Astrocyte (in vitro differentiated cells and primary cell): ENCODE measurements at regions not wholly inside any gene's neighbourhood (a gene's known extent, or its start where the extent isn't known, plus 50 kb on each side); places are given as distances from the start of the nearest gene placed in this dataset.
A peak's percentile ranks its signal among the peaks of the same experiment; 100 is the strongest.

Experiments used
- DNase-seq: peaks from one replicate; pipeline ENCODE4 v3.0.0-alpha.2; 2010; ENCODE audit warnings: low read depth
- FAIRE-seq: peaks from 2 replicates; lab custom pipeline; 2011; peaks lifted over from hg19 to GRCh38; lab: Jason Lieb, UNC
- H2AFZ ChIP-seq: 2 replicates; pipeline ENCODE4 v1.6.0; 2012; ENCODE audit warnings: low read depth, low read length, inconsistent platforms
- H3K27ac ChIP-seq: 2 replicates; pipeline ENCODE4 v1.5.1; 2011; ENCODE audit warnings: low read depth, low read length, inconsistent platforms
- H3K27me3 ChIP-seq: 2 replicates; pipeline ENCODE4 v1.6.0; 2011; ENCODE audit warnings: low read length, inconsistent platforms; ENCODE audit not compliant: insufficient read depth
- H3K36me3 ChIP-seq: 2 replicates; pipeline ENCODE4 v1.5.1; 2011; ENCODE audit warnings: low read length, inconsistent platforms; ENCODE audit not compliant: insufficient read depth
- H3K4me1 ChIP-seq: 2 replicates; pipeline ENCODE4 v1.5.1; 2011; ENCODE audit warnings: low read length, inconsistent platforms; ENCODE audit not compliant: insufficient read depth
- H3K4me2 ChIP-seq: 2 replicates; pipeline ENCODE4 v1.6.0; 2012; ENCODE audit warnings: low read length, inconsistent platforms
- H3K4me3 ChIP-seq: 2 replicates; pipeline ENCODE4 v1.5.1; 2011; ENCODE audit warnings: low read depth, mild to moderate bottlenecking, low read length, inconsistent platforms; ENCODE audit not compliant: insufficient read depth
- H3K79me2 ChIP-seq: 2 replicates; pipeline ENCODE4 v1.6.0; 2012; ENCODE audit warnings: mild to moderate bottlenecking, low read length, inconsistent platforms; ENCODE audit not compliant: insufficient read depth
- H3K9ac ChIP-seq: 2 replicates; pipeline ENCODE4 v1.6.0; 2012; ENCODE audit warnings: mild to moderate bottlenecking, low read length, inconsistent platforms
- H3K9me3 ChIP-seq: 2 replicates; pipeline ENCODE4 v1.5.1; 2012; ENCODE audit warnings: low read depth, mild to moderate bottlenecking, low read length, inconsistent platforms; ENCODE audit not compliant: insufficient read depth
- H4K20me1 ChIP-seq: 2 replicates; pipeline ENCODE4 v1.6.0; 2012; ENCODE audit warnings: low read length, inconsistent platforms; ENCODE audit not compliant: insufficient read depth
- H3K27ac Mint-ChIP-seq: one replicate; pipeline ENCODE4 v1.8.0; 2021; ENCODE audit warnings: mild to moderate bottlenecking, mixed read lengths; ENCODE audit not compliant: unreplicated experiment
- H3K27me3 Mint-ChIP-seq: one replicate; pipeline ENCODE4 v1.8.0; 2021; ENCODE audit warnings: low read depth, mixed read lengths; ENCODE audit not compliant: unreplicated experiment
- H3K36me3 Mint-ChIP-seq: one replicate; pipeline ENCODE4 v1.8.0; 2021; ENCODE audit warnings: low read depth, mixed read lengths; ENCODE audit not compliant: unreplicated experiment
- H3K4me1 Mint-ChIP-seq: one replicate; pipeline ENCODE4 v1.8.0; 2021; ENCODE audit warnings: low read depth, mixed read lengths; ENCODE audit not compliant: unreplicated experiment
- H3K4me3 Mint-ChIP-seq: one replicate; pipeline ENCODE4 v1.8.0; 2021; ENCODE audit warnings: mild to moderate bottlenecking, moderate library complexity, mixed read lengths; ENCODE audit not compliant: unreplicated experiment
- H3K9me3 Mint-ChIP-seq: one replicate; pipeline ENCODE4 v1.8.0; 2021; ENCODE audit warnings: mild to moderate bottlenecking, mixed read lengths; ENCODE audit not compliant: unreplicated experiment
- CTCF ChIP-seq: IDR thresholded peaks from 2 replicates; pipeline ENCODE4 v1.5.1; 2011; ENCODE audit warnings: low read depth, mild to moderate bottlenecking, inconsistent platforms, low read length, moderate library complexity; ENCODE audit not compliant: insufficient read depth
- EZH2 ChIP-seq: IDR thresholded peaks from 2 replicates; pipeline ENCODE4 v1.6.1; 2012; ENCODE audit warnings: mild to moderate bottlenecking, low read length, inconsistent platforms; ENCODE audit not compliant: insufficient read depth

GRCh38 chr13:111906816-111907215, 160.1 kb upstream of the SOX1 start:
- peaks cover 2% of the 10 kb centered on the region for H3K36me3 Mint-ChIP-seq
- H3K9me3 ChIP-seq, result peaks cover 3% of the 10 kb centered on the region
- no peak overlapping the region for H3K4me3 ChIP-seq
- FAIRE-seq (no peak), DNase-seq (no peak)
- H3K9me3 Mint-ChIP-seq, result peaks cover 7% of the 10 kb centered on the region
- no peak overlapping the region for H2AFZ ChIP-seq
- no peak overlapping the region for H3K4me3 Mint-ChIP-seq
- H3K27me3 Mint-ChIP-seq, result peaks cover 58% of the 10 kb centered on the region
- no peaks in the 10 kb centered on the region for H3K27me3 ChIP-seq
- H3K27ac ChIP-seq, result no peak overlapping the region
- no peaks in the 10 kb centered on the region for H3K79me2 ChIP-seq
- no peaks in the 10 kb centered on the region for H4K20me1 ChIP-seq
- peaks cover 11% of the 10 kb centered on the region for H3K4me1 Mint-ChIP-seq
- no peaks in the 10 kb centered on the region for H3K4me1 ChIP-seq
- no peak overlapping the region for H3K9ac ChIP-seq
- H3K36me3 ChIP-seq, result no peaks in the 10 kb centered on the region
- peak overlapping the region; percentile 5 for H3K27ac Mint-ChIP-seq
- no peak overlapping the region for H3K4me2 ChIP-seq
- TF ChIP-seq EZH2 (no peak), CTCF (no peak)

- Histone ChIP-seq H3K36me3 (no peaks in the 10 kb centered on the region), H3K4me2 (no peak overlapping the region), H4K20me1 (no peaks in the 10 kb centered on the region), H3K4me3 (no peak overlapping the region), H2AFZ (no peak overlapping the region), H3K9me3 (peaks cover 3% of the 10 kb centered on the region), H3K79me2 (no peaks in the 10 kb centered on the region), H3K27me3 (no peaks in the 10 kb centered on the region), H3K27ac (no peak overlapping the region), H3K9ac (no peak overlapping the region), H3K4me1 (no peaks in the 10 kb centered on the region)
- Mint-ChIP-seq H3K4me3 (no peak overlapping the region), H3K4me1 (peaks cover 11% of the 10 kb centered on the region), H3K9me3 (peaks cover 7% of the 10 kb centered on the region), H3K27me3 (peaks cover 63% of the 10 kb centered on the region), H3K36me3 (peaks cover 2% of the 10 kb centered on the region), H3K27ac (no peak overlapping the region)
- FAIRE-seq (no peak), DNase-seq (no peak)
- TF ChIP-seq CTCF, result no peak
- TF ChIP-seq EZH2, result no peak
Measured at GRCh38 chr13:111907341-111907880, 159.5 kb upstream of the SOX1 start.

GRCh38 chr13:111908361-111908760, 158.6 kb upstream of the SOX1 start:
- H3K36me3 Mint-ChIP-seq, result peaks cover 2% of the 10 kb centered on the region
- Histone ChIP-seq H3K4me2 (no peak overlapping the region), H3K36me3 (no peaks in the 10 kb centered on the region), H4K20me1 (no peaks in the 10 kb centered on the region), H2AFZ (no peak overlapping the region), H3K9ac (no peak overlapping the region), H3K9me3 (no peaks in the 10 kb centered on the region), H3K4me1 (no peaks in the 10 kb centered on the region), H3K27me3 (no peaks in the 10 kb centered on the region), H3K4me3 (no peak overlapping the region), H3K79me2 (no peaks in the 10 kb centered on the region), H3K27ac (no peak overlapping the region)
- no peak overlapping the region for H3K27ac Mint-ChIP-seq
- no peak for FAIRE-seq
- peaks cover 65% of the 10 kb centered on the region for H3K27me3 Mint-ChIP-seq
- no peak overlapping the region for H3K4me3 Mint-ChIP-seq
- no peak for DNase-seq
- H3K9me3 Mint-ChIP-seq, result peaks cover 7% of the 10 kb centered on the region
- H3K4me1 Mint-ChIP-seq, result peaks cover 2% of the 10 kb centered on the region
- no peak for TF ChIP-seq EZH2
- no peak for TF ChIP-seq CTCF
